ENCODE measurements at regions not wholly inside any gene's neighbourhood (a gene's known extent, or its start where the extent isn't known, plus 50 kb on each side); places are given as distances from the start of the nearest gene placed in this dataset.
"Not testable (repeated sequence)": the region's sequence is repeated elsewhere in the genome, so short reads cannot be mapped to it uniquely, and the experiment has no call there.

GRCh38 chr13:65240773-65241172, 1989.4 kb downstream of the PCDH9 start:
- no peak overlapping the region for H3K27ac ChIP-seq
- no peak overlapping the region for H3K4me3 ChIP-seq
- peaks cover 12 to 21% (median 14%) of the 10 kb centered on the region in 11 experiments; a peak in 21 of 22 replicates for H3K9me3 ChIP-seq (replicated peaks in 1 of 11)
- H3K9ac ChIP-seq, result no peak overlapping the region
- H3K36me3 ChIP-seq, result no peaks in the 10 kb centered on the region
- peaks cover 0 to 12% (median 0%) of the 10 kb centered on the region in 10 experiments; a peak in 7 of 20 replicates for H3K4me1 ChIP-seq
- peak overlapping the region in 3 of 11 experiments; percentile 24 to 56 (median 49); a peak in 3 of 22 replicates for H3K4me2 ChIP-seq
- no peak for TF ChIP-seq Cebpa-rat (IDR thresholded peaks at IDR 0.05)
- H4K20me1 ChIP-seq, result no peaks in the 10 kb centered on the region
- no peaks in the 10 kb centered on the region for H3K27me3 ChIP-seq

- Histone ChIP-seq H3K27ac (no peak overlapping the region), H3K9ac (no peak overlapping the region), H3K27me3 (no peaks in the 10 kb centered on the region), H3K4me2 (no peak overlapping the region), H4K20me1 (no peaks in the 10 kb centered on the region), H3K9me3 (replicated peaks in 1 of 11) (peaks cover 12 to 21% (median 14%) of the 10 kb centered on the region in 11 experiments; a peak in 21 of 22 replicates), H3K4me3 (no peak overlapping the region), H3K4me1 (peaks cover 0 to 12% (median 0%) of the 10 kb centered on the region in 10 experiments; a peak in 7 of 20 replicates), H3K36me3 (no peaks in the 10 kb centered on the region)
- TF ChIP-seq Cebpa-rat (IDR thresholded peaks at IDR 0.05), result no peak
Observed at GRCh38 chr13:65236841-65237418, 1993.2 kb downstream of the PCDH9 start.

- Histone ChIP-seq H3K27ac (no peak overlapping the region), H3K36me3 (no peaks in the 10 kb centered on the region), H3K9ac (no peak overlapping the region), H3K4me1 (no peaks in the 10 kb centered on the region), H3K27me3 (no peaks in the 10 kb centered on the region), H4K20me1 (no peaks in the 10 kb centered on the region), H3K9me3 (replicated peaks in 1 of 11) (no peaks in the 10 kb centered on the region), H3K4me2 (no peak overlapping the region), H3K4me3 (no peak overlapping the region)
- no peak for TF ChIP-seq Cebpa-rat (IDR thresholded peaks at IDR 0.05)
Observed at GRCh38 chr13:65217471-65217995, 2012.6 kb downstream of the PCDH9 start.

- not testable (repeated sequence) for H4K20me1 ChIP-seq
Observed at GRCh38 chr13:65202845-65203244, 2027.3 kb downstream of the PCDH9 start.

GRCh38 chr13:65188721-65189120, 2041.4 kb downstream of the PCDH9 start:
- Histone ChIP-seq H3K27me3 (no peaks in the 10 kb centered on the region), H3K36me3 (no peaks in the 10 kb centered on the region), H4K20me1 (no peaks in the 10 kb centered on the region), H3K9ac (no peak overlapping the region), H3K4me3 (no peak overlapping the region), H3K4me1 (no peaks in the 10 kb centered on the region), H3K9me3 (replicated peaks in 1 of 11) (peaks cover 0 to 14% (median 8%) of the 10 kb centered on the region in 11 experiments; a peak in 9 of 22 replicates), H3K27ac (no peak overlapping the region), H3K4me2 (no peak overlapping the region)
- no peak for TF ChIP-seq Cebpa-rat (IDR thresholded peaks at IDR 0.05)

More at GRCh38 chr13:65202845-65203244, 2027.3 kb downstream of the PCDH9 start:
- not testable (repeated sequence) for H3K27ac ChIP-seq, H3K36me3 ChIP-seq, H3K4me3 ChIP-seq, H3K27me3 ChIP-seq, H3K9ac ChIP-seq, H3K4me1 ChIP-seq, H3K4me2 ChIP-seq
- H3K9me3 ChIP-seq (replicated peaks in 1 of 11), result peaks cover 7 to 19% (median 11%) of the 10 kb centered on the region in 11 experiments; a peak in 11 of 22 replicates

- no peak for TF ChIP-seq Cebpa-rat (IDR thresholded peaks at IDR 0.05)
- Histone ChIP-seq H3K4me1 (no peaks in the 10 kb centered on the region), H3K4me3 (no peak overlapping the region), H3K9ac (no peak overlapping the region), H3K36me3 (no peaks in the 10 kb centered on the region), H3K4me2 (no peak overlapping the region), H4K20me1 (no peaks in the 10 kb centered on the region), H3K27me3 (no peaks in the 10 kb centered on the region), H3K9me3 (replicated peaks in 1 of 11) (no peaks in the 10 kb centered on the region), H3K27ac (no peak overlapping the region)
Observed at GRCh38 chr13:65168026-65168425, 2062.1 kb downstream of the PCDH9 start.

GRCh38 chr13:65166675-65167074, 2063.5 kb downstream of the PCDH9 start:
- Histone ChIP-seq H3K4me3 (no peak overlapping the region), H3K36me3 (no peaks in the 10 kb centered on the region), H3K27me3 (no peaks in the 10 kb centered on the region), H4K20me1 (no peaks in the 10 kb centered on the region), H3K9ac (no peak overlapping the region), H3K27ac (no peak overlapping the region), H3K4me2 (no peak overlapping the region), H3K4me1 (no peaks in the 10 kb centered on the region), H3K9me3 (replicated peaks in 1 of 11) (no peaks in the 10 kb centered on the region)
- TF ChIP-seq Cebpa-rat (IDR thresholded peaks at IDR 0.05), result no peak

GRCh38 chr13:65159803-65160202, 2070.3 kb downstream of the PCDH9 start:
- Histone ChIP-seq H3K36me3 (no peaks in the 10 kb centered on the region), H3K4me3 (no peak overlapping the region), H3K27me3 (no peaks in the 10 kb centered on the region), H3K4me2 (no peak overlapping the region), H3K4me1 (no peaks in the 10 kb centered on the region), H3K9ac (no peak overlapping the region), H4K20me1 (no peaks in the 10 kb centered on the region), H3K27ac (no peak overlapping the region), H3K9me3 (replicated peaks in 1 of 11) (no peaks in the 10 kb centered on the region)
- no peak for TF ChIP-seq Cebpa-rat (IDR thresholded peaks at IDR 0.05)

GRCh38 chr13:65155861-65156260, 2074.3 kb downstream of the PCDH9 start:
- TF ChIP-seq Cebpa-rat (IDR thresholded peaks at IDR 0.05), result no peak
- Histone ChIP-seq H3K4me2 (no peak overlapping the region), H3K9me3 (replicated peaks in 1 of 11) (no peaks in the 10 kb centered on the region), H3K27me3 (no peaks in the 10 kb centered on the region), H3K4me3 (no peak overlapping the region), H3K36me3 (no peaks in the 10 kb centered on the region), H3K4me1 (peaks cover 0 to 13% (median 2%) of the 10 kb centered on the region in 10 experiments; a peak in 8 of 20 replicates), H4K20me1 (no peaks in the 10 kb centered on the region), H3K9ac (no peak overlapping the region), H3K27ac (no peak overlapping the region)
